B cell (primary cell): ENCODE measurements at regions not wholly inside any gene's neighbourhood (a gene's known extent, or its start where the extent isn't known, plus 50 kb on each side); places are given as distances from the start of the nearest gene placed in this dataset.
"Not testable (repeated sequence)": the region's sequence is repeated elsewhere in the genome, so short reads cannot be mapped to it uniquely, and the experiment has no call there.

ENCODE experiments used
- ATAC-seq: fragments of 200-7000 bp; cut with Tn5 transposase; one replicate; pipeline ENCODE4 v1.10.0; 2021; ENCODE audit warnings: low read depth, mild to moderate bottlenecking, moderate number of reproducible peaks, moderate library complexity
- CTCF ChIA-PET: fragments of 350-600 bp; sonication (Branson Sonifier 250); formaldehyde crosslinking; loops from one replicate; lab custom pipeline; 2021; ENCODE audit warnings: antibody characterized with exemption, inconsistent platforms; lab: Charles Lee
- POLR2A ChIA-PET: fragments of 350-600 bp; sonication (Branson Sonifier 250); formaldehyde crosslinking; loops from one replicate; lab custom pipeline; 2021; ENCODE audit warnings: antibody characterized with exemption; lab: Charles Lee
- DNase-seq: peaks from one replicate; pipeline ENCODE4 v3.0.0; 2013
- H2AFZ ChIP-seq: 2 replicates; pipeline ENCODE4 v1.6.1; 2012; ENCODE audit warnings: mild to moderate bottlenecking, low read depth, low read length; ENCODE audit not compliant: insufficient read depth, poor library complexity, severe bottlenecking
- H3K27ac ChIP-seq, 2 donors: 1 replicate in 1 of 2; 2 replicates in 1 of 2; pipeline ENCODE4 v1.5.1; 2012 to 2013; ENCODE audit warnings: low read length in 2 of 2, mild to moderate bottlenecking in 2 of 2, moderate library complexity in 1 of 2
- H3K27me3 ChIP-seq, 4 experiments: fragments of 200-600 bp in 1 of 4; sonication (generic) in 1 of 4; replicated peaks in 1 of 4; 1 replicate in 2 of 4; 2 replicates in 2 of 4; pipeline versions ENCODE4 v1.6.1 to v1.7.0; 2013 to 2016; ENCODE audit warnings: low read length in 3 of 4, mild to moderate bottlenecking in 2 of 4, mixed read lengths in 1 of 4, moderate library complexity in 1 of 4; ENCODE audit not compliant: insufficient read depth in 4 of 4, control insufficient read depth in 3 of 4; ENCODE audit errors: control extremely low read depth in 1 of 4
- H3K36me3 ChIP-seq, 2 experiments: replicated peaks in 1 of 2; 1 replicate in 1 of 2; 2 replicates in 1 of 2; pipeline versions ENCODE4 v1.6.1 to v1.7.1; 2013; ENCODE audit warnings: low read length in 1 of 2; ENCODE audit not compliant: insufficient read depth in 2 of 2, control insufficient read depth in 1 of 2; ENCODE audit errors: control extremely low read depth in 1 of 2, extremely low read depth in 1 of 2
- H3K4me1 ChIP-seq, 2 donors: fragments of 200-600 bp in 1 of 2; sonication (generic) in 1 of 2; 1 replicate in 1 of 2; 2 replicates in 1 of 2; pipeline versions ENCODE4 v1.5.1 to v1.6.1; 2013 to 2017; ENCODE audit warnings: low read length in 2 of 2; ENCODE audit not compliant: control insufficient read depth in 2 of 2, insufficient read depth in 2 of 2
- H3K4me2 ChIP-seq: replicated peaks from 2 replicates; pipeline ENCODE3; 2012; ENCODE audit warnings: mild to moderate bottlenecking, low read depth, low read length; ENCODE audit not compliant: poor library complexity, severe bottlenecking
- H3K4me3 ChIP-seq, 5 experiments: fragments of 200-600 bp in 1 of 5; sonication (generic) in 1 of 5; 1 replicate in 3 of 5; 2 replicates in 2 of 5; pipeline versions ENCODE4 v1.5.1 to v1.7.0; 2011 to 2016; ENCODE audit warnings: low read length in 4 of 5, mild to moderate bottlenecking in 4 of 5, low read depth in 2 of 5, control low read depth in 1 of 5, moderate library complexity in 1 of 5; ENCODE audit not compliant: insufficient read depth in 1 of 5; ENCODE audit errors: control extremely low read depth in 1 of 5, extremely low read depth in 1 of 5
- H3K79me2 ChIP-seq: fragments of 200-600 bp; sonication (generic); one replicate; pipeline ENCODE4 v1.6.0; 2016; ENCODE audit warnings: low read length; ENCODE audit not compliant: control insufficient read depth, insufficient read depth
- H3K9ac ChIP-seq: fragments of 200-600 bp; sonication (generic); 2 replicates; pipeline ENCODE4 v1.6.1; 2017; ENCODE audit warnings: mild to moderate bottlenecking, low read length, moderate library complexity
- H3K9me3 ChIP-seq, 3 donors: one replicate each; pipeline versions ENCODE4 v1.6.1 to v1.7.1; 2013; ENCODE audit warnings: low read length in 2 of 3; ENCODE audit not compliant: control insufficient read depth in 2 of 3, insufficient read depth in 1 of 3; ENCODE audit errors: control extremely low read depth in 1 of 3
- H4K20me1 ChIP-seq: 2 replicates; pipeline ENCODE4 v1.6.0; 2012; ENCODE audit warnings: mild to moderate bottlenecking, low read length; ENCODE audit not compliant: insufficient read depth, control insufficient read depth, poor library complexity, severe bottlenecking
- H3K27ac Mint-ChIP-seq: one replicate; pipeline ENCODE4 v1.8.0; 2021; ENCODE audit warnings: mixed read lengths
- H3K27me3 Mint-ChIP-seq: one replicate; pipeline ENCODE4 v1.8.0; 2021; ENCODE audit warnings: mixed read lengths
- H3K4me1 Mint-ChIP-seq: one replicate; pipeline ENCODE4 v1.8.0; 2021; ENCODE audit warnings: mixed read lengths
- H3K4me3 Mint-ChIP-seq: one replicate; pipeline ENCODE4 v1.8.0; 2021; ENCODE audit warnings: mixed read lengths
- H3K9me3 Mint-ChIP-seq: one replicate; pipeline ENCODE4 v1.8.0; 2022; ENCODE audit warnings: mixed read lengths; ENCODE audit not compliant: insufficient read depth
- CTCF ChIP-seq: fragments of 200-600 bp; IDR thresholded peaks from one replicate; pipeline ENCODE4 v1.8.0; 2022; ENCODE audit warnings: antibody characterized with exemption, mild to moderate bottlenecking
- EZH2 ChIP-seq: IDR thresholded peaks from 2 replicates; pipeline ENCODE4 v1.6.1; 2012; ENCODE audit warnings: borderline replicate concordance, low read depth, mild to moderate bottlenecking, moderate library complexity, low read length; ENCODE audit not compliant: insufficient read depth, poor library complexity, severe bottlenecking
- WGBS: methylation state at CpG from one replicate; pipeline ENCODE4 v1.1.5; 2013; ENCODE audit warnings: missing lambda C conversion rate; ENCODE audit not compliant: insufficient coverage; 5-methylcytosine and 5-hydroxymethylcytosine counted together
- intact Hi-C: fragments of 100-400 bp; cut with micrococcal nuclease; formaldehyde crosslinking; loops from one replicate; pipeline ENCODE4 v1.10.0; 2022

GRCh38 chr5:29126462-29126861 is 2067.0 kb upstream of the CDH6 start:
- H3K79me2 ChIP-seq, CTCF ChIA-PET, POLR2A ChIA-PET, H3K27me3 Mint-ChIP-seq, DNase-seq, H3K9ac ChIP-seq, H3K4me2 ChIP-seq, H3K36me3 ChIP-seq, H3K9me3 Mint-ChIP-seq, intact Hi-C loops, ATAC-seq, H3K4me3 ChIP-seq, H3K27me3 ChIP-seq, H3K9me3 ChIP-seq, H3K4me3 Mint-ChIP-seq, H3K27ac ChIP-seq, H3K4me1 ChIP-seq, H2AFZ ChIP-seq, H3K4me1 Mint-ChIP-seq, H4K20me1 ChIP-seq: not testable (repeated sequence)
- WGBS, result 93% methylated on average over 12 of the region's 14 CpGs
- H3K27ac Mint-ChIP-seq, result peak overlapping the region; percentile 15

DNA sequence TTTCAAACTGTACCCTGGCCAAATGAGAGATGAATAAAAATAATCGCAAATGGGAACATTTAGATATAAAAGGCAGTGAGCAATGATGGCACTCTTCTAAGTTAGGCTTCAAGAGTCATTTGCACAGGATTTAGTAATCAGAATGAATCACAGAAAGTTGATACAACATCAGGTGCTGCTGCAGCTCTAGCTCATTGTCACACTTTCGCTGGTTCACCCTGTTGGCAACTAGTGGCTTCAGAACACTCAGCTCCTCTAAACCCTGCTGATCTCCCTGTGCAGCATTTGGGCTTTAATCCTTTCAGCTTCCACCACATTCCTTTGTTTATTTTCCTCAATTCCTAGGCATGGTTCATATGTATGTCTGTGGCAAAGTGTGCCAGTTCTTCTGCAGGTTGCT is 2071.2 kb upstream of the CDH6 start:
- ATAC-seq (no peak), DNase-seq (no peak)
- H3K9ac ChIP-seq, result no peak overlapping the region
- Mint-ChIP-seq H3K4me1 (no peaks in the 10 kb centered on the region), H3K4me3 (no peak overlapping the region), H3K27ac (no peak overlapping the region), H3K27me3 (no peaks in the 10 kb centered on the region), H3K9me3 (no peaks in the 10 kb centered on the region)
- no peak overlapping the region for H3K4me2 ChIP-seq
- H3K9me3 ChIP-seq, result peaks cover 0 to under 1% (median 0%) of the 10 kb centered on the region in 3 donors
- H2AFZ ChIP-seq, result no peak overlapping the region
- no peak for TF ChIP-seq EZH2
- TF ChIP-seq CTCF, result no peak
- H3K27ac ChIP-seq, result no peak overlapping the region
- intact Hi-C loops, result no loop called here
- no peaks in the 10 kb centered on the region for H3K36me3 ChIP-seq
- H3K4me1 ChIP-seq, result no peaks in the 10 kb centered on the region
- CTCF ChIA-PET, result no interaction called here
- H3K27me3 ChIP-seq, result no peaks in the 10 kb centered on the region
- H3K79me2 ChIP-seq, result no peaks in the 10 kb centered on the region
- no peak overlapping the region for H3K4me3 ChIP-seq
- 100% methylated on average over 2 of the region's 2 CpGs for WGBS
- H4K20me1 ChIP-seq, result no peaks in the 10 kb centered on the region
- POLR2A ChIA-PET, result no interaction called here
